GM12864 (cell line): ENCODE measurements at regions not wholly inside any gene's neighbourhood (a gene's known extent, or its start where the extent isn't known, plus 50 kb on each side); places are given as distances from the start of the nearest gene placed in this dataset.

ENCODE experiments used
- DNase-seq: peaks from one replicate; pipeline ENCODE4 v3.0.0-alpha.2; 2011; ENCODE audit warnings: low read depth
- H3K4me3 ChIP-seq: 2 replicates; pipeline ENCODE4 v1.5.1; 2011; ENCODE audit warnings: mild to moderate bottlenecking, low read depth, low read length, control low read depth
- CTCF ChIP-seq: IDR thresholded peaks from 2 replicates; pipeline ENCODE4 v1.5.1; 2011; ENCODE audit warnings: low read depth, mild to moderate bottlenecking, moderate library complexity, low read length, control low read depth, inconsistent platforms; ENCODE audit errors: missing control alignments

- no peak overlapping the region for H3K4me3 ChIP-seq
- TF ChIP-seq CTCF = no peak
- DNase-seq = no peak
Measured at GRCh38 chr1:70896224-70896623, 151.4 kb downstream of the PTGER3 start.

GRCh38 chr1:70897273-70897672 is 150.3 kb downstream of the PTGER3 start:
- TF ChIP-seq CTCF = no peak

GRCh38 chr1:70899735-70900134 is 147.9 kb downstream of the PTGER3 start:
- no peak for DNase-seq
- no peak for TF ChIP-seq CTCF
- H3K4me3 ChIP-seq = no peak overlapping the region

More at GRCh38 chr1:70897273-70897672, 150.3 kb downstream of the PTGER3 start:
- no peak for DNase-seq
- H3K4me3 ChIP-seq = no peak overlapping the region

GRCh38 chr1:70902211-70902610 is 145.4 kb downstream of the PTGER3 start:
- no peak for DNase-seq
- H3K4me3 ChIP-seq = no peak overlapping the region
- no peak for TF ChIP-seq CTCF

GRCh38 chr1:70906800-70907199 is 140.8 kb downstream of the PTGER3 start:
- no peak overlapping the region for H3K4me3 ChIP-seq
- no peak for DNase-seq
- TF ChIP-seq CTCF = no peak

- no peak overlapping the region for H3K4me3 ChIP-seq
- no peak for TF ChIP-seq CTCF
- no peak for DNase-seq
Measured at GRCh38 chr1:70907563-70908310, 139.9 kb downstream of the PTGER3 start.

- H3K4me3 ChIP-seq = no peak overlapping the region
- no peak for DNase-seq
Measured at GRCh38 chr1:70909262-70909822, 138.3 kb downstream of the PTGER3 start.

More at GRCh38 chr1:70909262-70909822, 138.3 kb downstream of the PTGER3 start:
- no peak for TF ChIP-seq CTCF
